ENCODE measurements at regions not wholly inside any gene's neighbourhood (a gene's known extent, or its start where the extent isn't known, plus 50 kb on each side); places are given as distances from the start of the nearest gene placed in this dataset.

- Histone ChIP-seq H3K9me3 (ENCODE audit: control insufficient read depth in 4 of 4, low read length in 3 of 4) (peaks cover 0 to 12% (median 2%) of the 10 kb centered on the region in 4 donors), H3K9ac (ENCODE audit: low read depth in 1 of 2, low read length in 2 of 2) (no peak overlapping the region), H3K4me3 (ENCODE audit: low read depth in 1 of 3, low read length in 3 of 3) (no peak overlapping the region), H3K27ac (ENCODE audit: low read depth in 1 of 2, low read length in 2 of 2) (no peak overlapping the region), H3K36me3 (ENCODE audit: control insufficient read depth in 4 of 4, insufficient read depth in 3 of 4, low read depth in 1 of 4, low read length in 3 of 4) (peaks cover 0 to 2% (median 0%) of the 10 kb centered on the region in 4 donors), H3K4me1 (ENCODE audit: control insufficient read depth in 4 of 4, insufficient read depth in 4 of 4, low read length in 3 of 4) (peaks cover 0 to 2% (median 0%) of the 10 kb centered on the region in 4 donors), H3K27me3 (ENCODE audit: control insufficient read depth in 4 of 4, insufficient read depth in 4 of 4, low read length in 3 of 4) (no peaks in the 10 kb centered on the region)
- WGBS = 91% methylated on average over 8 of the region's 8 CpGs
- TF ChIP-seq SP1 (IDR thresholded peaks at IDR 0.05) (no peak), RXRA (IDR thresholded peaks at IDR 0.05) (no peak), JUND (IDR thresholded peaks at IDR 0.05) (no peak), HNF4A (conservative IDR thresholded peaks at IDR 0.05) (no peak), MAX (IDR thresholded peaks at IDR 0.05) (no peak), ATF3 (IDR thresholded peaks at IDR 0.05) (no peak), ZBTB33 (IDR thresholded peaks at IDR 0.05) (no peak), FOXA2 (IDR thresholded peaks at IDR 0.05) (no peak), GABPA (IDR thresholded peaks at IDR 0.05 in 1 of 2, conservative IDR thresholded peaks at IDR 0.05 in 1 of 2) (no peak), REST (IDR thresholded peaks at IDR 0.05) (no peak), EGR1 (IDR thresholded peaks at IDR 0.05; ENCODE audit: low read depth in 2 of 2) (no peak), HNF4G (IDR thresholded peaks at IDR 0.05) (no peak), NR2F2 (IDR thresholded peaks at IDR 0.05) (no peak), RAD21 (IDR thresholded peaks at IDR 0.05) (no peak), FOXA1 (IDR thresholded peaks at IDR 0.05) (no peak), CTCF (IDR thresholded peaks at IDR 0.05; ENCODE audit: low read depth, low read length, missing input control) (no peak), TAF1 (conservative IDR thresholded peaks at IDR 0.05) (no peak), YY1 (IDR thresholded peaks at IDR 0.05) (no peak)
- DNase-seq (ENCODE audit: low spot score) = no peak
These were observed 123.9 kb downstream of the BCOR start for GRCh38 chrX:39973810-39974209.
